Activated CD8-positive, alpha-beta T cell treated with anti-CD3 and anti-CD28 coated beads for 36 hours (primary cell): ENCODE measurements at regions not wholly inside any gene's neighbourhood (a gene's known extent, or its start where the extent isn't known, plus 50 kb on each side); places are given as distances from the start of the nearest gene placed in this dataset.

Experiments used
- ATAC-seq: fragments of 200-7000 bp; cut with Tn5 transposase; one replicate; pipeline ENCODE4 v1.10.0; 2021; ENCODE audit warnings: mild to moderate bottlenecking, moderate library complexity
- CTCF ChIA-PET: fragments of 350-600 bp; sonication (Branson Sonifier 250); formaldehyde crosslinking; loops from one replicate; lab custom pipeline; 2021; ENCODE audit warnings: antibody characterized with exemption; lab: Charles Lee
- POLR2A ChIA-PET: fragments of 350-600 bp; sonication (Branson Sonifier 250); formaldehyde crosslinking; loops from one replicate; lab custom pipeline; 2021; ENCODE audit warnings: antibody characterized with exemption; lab: Charles Lee
- DNase-seq: peaks from one replicate; pipeline ENCODE4 v3.0.0-alpha.2; 2020
- H3K27ac Mint-ChIP-seq: one replicate; pipeline ENCODE4 v1.8.0; 2021; ENCODE audit warnings: mild to moderate bottlenecking, mixed read lengths
- H3K27me3 Mint-ChIP-seq: one replicate; pipeline ENCODE4 v1.8.0; 2021; ENCODE audit warnings: mixed read lengths
- H3K36me3 Mint-ChIP-seq: one replicate; pipeline ENCODE4 v1.8.0; 2021; ENCODE audit warnings: low read depth, mixed read lengths
- H3K4me1 Mint-ChIP-seq: one replicate; pipeline ENCODE4 v1.8.0; 2021; ENCODE audit warnings: low read depth, mixed read lengths
- H3K4me3 Mint-ChIP-seq: one replicate; pipeline ENCODE4 v1.8.0; 2021; ENCODE audit warnings: mild to moderate bottlenecking, moderate library complexity, mixed read lengths
- H3K9me3 Mint-ChIP-seq: one replicate; pipeline ENCODE4 v1.8.0; 2021; ENCODE audit warnings: mixed read lengths
- intact Hi-C: fragments of 100-400 bp; cut with micrococcal nuclease; formaldehyde crosslinking; loops from one replicate; pipeline ENCODE4 v1.10.0; 2022
- TF ChIP-seq, protein P1 (sequence below): fragments of 200-600 bp; IDR thresholded peaks from one replicate; pipeline ENCODE4 v1.8.0; 2022; ENCODE audit warnings: antibody characterized with exemption, mild to moderate bottlenecking

DNA sequence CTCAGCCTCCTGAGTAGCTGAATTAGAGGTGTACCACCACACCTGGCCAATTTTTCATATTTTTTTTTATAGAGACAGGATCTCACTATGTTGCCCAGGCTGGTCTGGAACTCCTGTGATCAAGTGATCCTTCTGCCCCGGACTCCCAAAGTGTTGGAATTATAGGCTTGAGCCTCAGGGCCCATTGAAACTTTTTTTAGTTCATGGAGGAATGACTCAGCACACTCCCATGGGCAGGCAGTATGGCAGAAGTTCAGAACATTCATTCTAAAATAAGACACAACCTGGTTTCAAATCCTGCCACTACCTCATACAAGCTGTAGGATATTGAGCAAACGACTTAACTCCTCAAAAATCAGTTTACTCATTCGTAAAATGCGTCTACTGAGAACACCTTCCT is 320.4 kb upstream of the SP8 start:
- Mint-ChIP-seq H3K27ac (no peak overlapping the region), H3K27me3 (peaks cover 6% of the 10 kb centered on the region), H3K4me3 (no peak overlapping the region), H3K9me3 (no peaks in the 10 kb centered on the region), H3K4me1 (peaks cover 2% of the 10 kb centered on the region), H3K36me3 (no peaks in the 10 kb centered on the region)
- TF ChIP-seq, protein P1, sequence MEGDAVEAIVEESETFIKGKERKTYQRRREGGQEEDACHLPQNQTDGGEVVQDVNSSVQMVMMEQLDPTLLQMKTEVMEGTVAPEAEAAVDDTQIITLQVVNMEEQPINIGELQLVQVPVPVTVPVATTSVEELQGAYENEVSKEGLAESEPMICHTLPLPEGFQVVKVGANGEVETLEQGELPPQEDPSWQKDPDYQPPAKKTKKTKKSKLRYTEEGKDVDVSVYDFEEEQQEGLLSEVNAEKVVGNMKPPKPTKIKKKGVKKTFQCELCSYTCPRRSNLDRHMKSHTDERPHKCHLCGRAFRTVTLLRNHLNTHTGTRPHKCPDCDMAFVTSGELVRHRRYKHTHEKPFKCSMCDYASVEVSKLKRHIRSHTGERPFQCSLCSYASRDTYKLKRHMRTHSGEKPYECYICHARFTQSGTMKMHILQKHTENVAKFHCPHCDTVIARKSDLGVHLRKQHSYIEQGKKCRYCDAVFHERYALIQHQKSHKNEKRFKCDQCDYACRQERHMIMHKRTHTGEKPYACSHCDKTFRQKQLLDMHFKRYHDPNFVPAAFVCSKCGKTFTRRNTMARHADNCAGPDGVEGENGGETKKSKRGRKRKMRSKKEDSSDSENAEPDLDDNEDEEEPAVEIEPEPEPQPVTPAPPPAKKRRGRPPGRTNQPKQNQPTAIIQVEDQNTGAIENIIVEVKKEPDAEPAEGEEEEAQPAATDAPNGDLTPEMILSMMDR, result no peak
- ATAC-seq, result no peak
- DNase-seq, result no peak
- intact Hi-C loops, result no loop called here
- CTCF ChIA-PET, result no interaction called here
- POLR2A ChIA-PET, result no interaction called here

DNA sequence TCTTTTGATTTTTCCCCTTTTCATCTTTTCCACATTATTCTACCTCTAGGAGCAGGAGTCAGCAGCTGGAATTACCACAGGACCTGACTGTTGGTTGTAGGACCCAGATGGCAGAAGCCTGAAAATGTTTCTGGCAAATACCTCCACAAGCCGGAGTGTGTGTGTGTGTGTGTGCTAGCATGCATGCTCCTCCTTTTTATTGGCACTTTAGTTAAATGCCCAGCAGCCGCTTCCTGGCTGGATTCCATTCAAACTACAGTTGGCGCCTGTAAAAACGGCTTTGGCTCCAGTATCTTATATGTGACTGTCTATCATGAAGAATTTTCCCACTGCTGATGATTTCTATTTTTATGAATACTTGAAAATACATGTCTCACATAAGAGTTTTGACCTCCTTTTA is 319.7 kb upstream of the SP4 start:
- Mint-ChIP-seq H3K4me3 (no peak overlapping the region), H3K27me3 (peaks cover 4% of the 10 kb centered on the region), H3K27ac (no peak overlapping the region), H3K36me3 (no peaks in the 10 kb centered on the region), H3K4me1 (peaks cover 2% of the 10 kb centered on the region), H3K9me3 (no peaks in the 10 kb centered on the region)
- ChIA-PET CTCF (no interaction called here), POLR2A (no interaction called here)
- intact Hi-C loops, result no loop called here
- ATAC-seq, result no peak
- no peak for DNase-seq
- TF ChIP-seq, protein P1, result no peak

DNA sequence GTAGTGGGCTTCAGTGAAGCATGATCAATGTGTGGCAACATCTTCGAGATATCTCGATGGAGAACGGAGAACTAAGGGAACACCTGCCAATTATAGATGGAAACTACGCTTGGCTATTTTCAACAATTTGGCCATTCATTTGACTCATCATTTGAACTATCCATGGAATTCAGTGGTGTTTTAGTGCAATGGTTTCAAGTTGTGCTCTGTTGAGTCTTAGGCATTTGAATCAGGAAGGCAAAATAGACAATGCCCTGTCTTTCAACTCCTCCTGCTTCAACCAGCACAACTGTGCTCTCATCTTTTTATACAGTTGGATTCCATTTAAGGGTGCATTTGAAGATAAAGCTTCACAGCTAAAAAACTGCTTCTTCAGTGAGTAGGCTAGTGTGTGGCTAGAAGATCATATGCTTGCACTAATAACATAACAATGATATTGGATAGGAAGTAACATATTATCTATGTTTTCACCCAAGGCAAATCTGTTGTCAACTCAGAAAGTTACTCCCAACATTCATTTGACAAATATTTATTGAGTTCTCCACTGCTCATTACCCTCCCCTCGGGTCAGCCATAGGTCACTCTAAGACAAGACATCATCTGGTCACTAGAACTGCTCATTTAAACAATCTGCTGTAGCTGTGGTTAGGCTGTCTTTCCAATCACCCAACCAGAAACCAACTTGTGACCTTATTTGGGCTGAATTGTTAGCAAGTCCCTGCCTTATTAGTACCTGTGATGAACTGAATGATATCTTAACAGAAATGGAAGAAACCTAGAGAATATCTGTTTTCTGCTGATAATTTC is 314.1 kb upstream of the SP4 start:
- ATAC-seq, result no peak
- POLR2A ChIA-PET, result no interaction called here
- H3K9me3 Mint-ChIP-seq, result no peaks in the 10 kb centered on the region

DNA sequence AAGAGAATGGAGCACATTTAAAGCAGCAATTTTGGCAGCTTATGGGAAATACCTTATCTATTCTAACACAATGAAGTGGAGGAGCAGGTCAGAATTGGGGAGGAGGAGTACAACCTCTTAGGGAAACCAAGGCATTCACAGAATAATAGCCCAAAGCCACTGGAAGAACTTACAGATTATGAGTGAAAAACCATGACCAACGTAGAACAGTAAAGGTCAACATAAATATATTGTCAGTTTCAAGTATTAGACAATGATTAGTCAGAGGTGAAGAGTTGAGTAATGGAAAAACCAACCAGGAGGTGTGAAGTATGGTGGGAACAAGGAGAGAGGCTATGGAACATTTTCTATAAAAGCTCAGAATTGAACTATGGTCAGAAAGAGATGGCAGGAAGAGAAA is 304.3 kb upstream of the SP4 start:
- peak; percentile 30 for ATAC-seq

More for the DNA sequence above, 314.1 kb upstream of the SP4 start:
- peaks cover 16% of the 10 kb centered on the region for H3K27me3 Mint-ChIP-seq
- intact Hi-C loops, result no loop called here
- TF ChIP-seq, protein P1, result no peak
- H3K4me1 Mint-ChIP-seq, result no peaks in the 10 kb centered on the region
- no peak for DNase-seq
- no peak overlapping the region for H3K4me3 Mint-ChIP-seq
- no peaks in the 10 kb centered on the region for H3K36me3 Mint-ChIP-seq
- H3K27ac Mint-ChIP-seq, result no peak overlapping the region
- CTCF ChIA-PET, result no interaction called here

DNA sequence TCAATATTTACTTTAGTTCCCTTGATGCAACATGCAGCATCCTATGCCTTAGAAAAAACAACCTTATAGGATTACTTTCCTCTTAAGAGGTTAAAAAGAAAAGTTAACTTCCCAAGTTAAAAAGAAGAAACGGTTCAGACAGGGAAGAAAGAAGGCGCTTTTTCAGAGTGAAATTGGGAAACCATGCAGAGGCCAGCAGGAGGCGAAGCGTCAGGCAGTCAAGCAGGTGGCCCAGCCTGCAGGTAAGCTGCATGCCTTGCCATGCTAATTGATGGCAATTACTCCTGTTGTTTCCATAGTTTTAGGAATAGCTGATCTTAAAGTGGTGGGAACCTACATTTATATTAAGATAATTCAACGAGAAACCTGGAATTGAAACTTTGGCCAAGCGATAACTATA is 302.6 kb upstream of the SP4 start:
- Mint-ChIP-seq H3K27ac (no peak overlapping the region), H3K9me3 (no peaks in the 10 kb centered on the region), H3K4me3 (no peak overlapping the region), H3K27me3 (peaks cover 14% of the 10 kb centered on the region), H3K4me1 (peaks cover 4% of the 10 kb centered on the region), H3K36me3 (no peaks in the 10 kb centered on the region)
- DNase-seq (no peak), ATAC-seq (no peak)
- POLR2A ChIA-PET, result no interaction called here
- intact Hi-C loops, result no loop called here
- TF ChIP-seq, protein P1, result no peak
- CTCF ChIA-PET, result no interaction called here

More for the DNA sequence above, 304.3 kb upstream of the SP4 start:
- Mint-ChIP-seq H3K27ac (no peak overlapping the region), H3K4me1 (peaks cover 4% of the 10 kb centered on the region), H3K36me3 (no peaks in the 10 kb centered on the region), H3K27me3 (peaks cover 9% of the 10 kb centered on the region), H3K9me3 (no peaks in the 10 kb centered on the region), H3K4me3 (no peak overlapping the region)
- no peak for DNase-seq
- CTCF ChIA-PET, result no interaction called here
- TF ChIP-seq, protein P1, result no peak
- intact Hi-C loops, result no loop called here
- POLR2A ChIA-PET, result interaction anchor here (0.7 kb wide), 1 partner anchor 79 kb away, joined by 3 read pairs; no protein-coding TSS in a partner anchor
